OCI-LY7 (cell line): ENCODE measurements at regions not wholly inside any gene's neighbourhood (a gene's known extent, or its start where the extent isn't known, plus 50 kb on each side); places are given as distances from the start of the nearest gene placed in this dataset.

Experiments used
- CTCF ChIP-seq: fragments of 200-600 bp; sonication (generic); conservative IDR thresholded peaks from 2 replicates; pipeline ENCODE4 v1.5.1; 2014; ENCODE audit warnings: mild to moderate bottlenecking, antibody characterized with exemption, low read length, moderate library complexity, mixed read lengths
- EZH2phosphoT487 ChIP-seq: fragments of 200-600 bp; sonication (generic); IDR thresholded peaks from 2 replicates; pipeline ENCODE4 v1.6.1; 2018; ENCODE audit warnings: low read depth, borderline replicate concordance, mild to moderate bottlenecking, mixed run types, antibody characterized with exemption, low read length, moderate library complexity, mixed read lengths

GRCh38 chrX:109927663-109928273 is 75.1 kb upstream of the TMEM164 start:
- TF ChIP-seq CTCF (no peak), EZH2phosphoT487 (no peak)
